ENCODE measurements at regions not wholly inside any gene's neighbourhood (a gene's known extent, or its start where the extent isn't known, plus 50 kb on each side); places are given as distances from the start of the nearest gene placed in this dataset.

- no TSS peak for BruUV-seq (replicated peaks)
- no peak for FAIRE-seq
These were observed 313.8 kb downstream of the S1PR1 start for GRCh38 chr1:101550581-101550980.

More at GRCh38 chr1:101550581-101550980, 313.8 kb downstream of the S1PR1 start:
- H3K9me1 ChIP-seq (replicated peaks; ENCODE audit: control insufficient read depth, extremely low read depth, insufficient read depth, low read length), result no peaks in the 10 kb centered on the region
- POLR2A ChIA-PET, result no interaction called here
- dilution Hi-C loops (cut with MboI; ENCODE audit: extremely low pct_ligation_motif_present, low sequenced_read_pairs) (no loop called here), intact Hi-C loops (cut with micrococcal nuclease) (no loop called here)
- no peaks in the 10 kb centered on the region for H3K9me3 ChIP-seq (replicated peaks; ENCODE audit: control insufficient read depth, insufficient read depth, low read length)
- no peak overlapping the region for H3K27ac ChIP-seq (ENCODE audit: insufficient read depth, low read depth, low read length)
- no peak for DNase-seq (ENCODE audit: low read depth, low spot score)
- H3K4me1 ChIP-seq (ENCODE audit: control insufficient read depth, extremely low read depth, insufficient read depth, low read length), result no peaks in the 10 kb centered on the region
- H3K9ac ChIP-seq (replicated peaks; ENCODE audit: extremely low read depth, insufficient read depth, low read length), result no peak overlapping the region
- H2AFZ ChIP-seq (ENCODE audit: low read depth, low read length), result no peak overlapping the region
- TF ChIP-seq CTCF (IDR thresholded peaks at IDR 0.05; ENCODE audit: extremely low read depth in 1 of 2, insufficient read depth in 1 of 2, low read depth in 1 of 2, low read length in 2 of 2) (no peak), FOS (IDR thresholded peaks at IDR 0.05; ENCODE audit: borderline replicate concordance, insufficient read depth, low read length) (no peak), JUN (IDR thresholded peaks at IDR 0.05; ENCODE audit: borderline replicate concordance, insufficient read depth, insufficient read length, low read depth) (no peak), POLR2AphosphoS5 (IDR thresholded peaks at IDR 0.05; ENCODE audit: insufficient read depth, low read depth, low read length) (no peak), EZH2 (IDR thresholded peaks at IDR 0.05; ENCODE audit: borderline replicate concordance, low read depth, low read length, severe bottlenecking) (no peak), GATA2 (IDR thresholded peaks at IDR 0.05; ENCODE audit: insufficient read depth, insufficient read length, low read depth, low read length) (no peak), MYC (IDR thresholded peaks at IDR 0.05; ENCODE audit: low read depth, low read length) (no peak), MAX (IDR thresholded peaks at IDR 0.05; ENCODE audit: insufficient read depth, insufficient read length) (no peak), POLR2A (IDR thresholded peaks at IDR 0.05; ENCODE audit: low read depth, low read length) (no peak)
- no peak overlapping the region for H3K4me3 ChIP-seq (replicated peaks in 1 of 3; ENCODE audit: insufficient read depth in 1 of 3, low read depth in 1 of 3, low read length in 3 of 3)
- H4K20me1 ChIP-seq (replicated peaks; ENCODE audit: control insufficient read depth, extremely low read depth, insufficient read depth, low read length), result no peaks in the 10 kb centered on the region
- no peaks in the 10 kb centered on the region for H3K79me2 ChIP-seq (ENCODE audit: control insufficient read depth, insufficient read depth, low read length)
- peaks cover 0 to 2% of the 10 kb centered on the region in 2 experiments for H3K27me3 ChIP-seq (ENCODE audit: control insufficient read depth in 2 of 2, insufficient read depth in 2 of 2, low read length in 2 of 2)
- no peaks in the 10 kb centered on the region for H3K36me3 ChIP-seq (ENCODE audit: control insufficient read depth in 2 of 2, extremely low read depth in 1 of 2, insufficient read depth in 2 of 2, low read length in 2 of 2)
- CTCF ChIA-PET, result interaction anchor here (0.7 to 1.9 kb wide), 2 partner anchors 10 to 65 kb away, joined by 3 to 10 read pairs; no protein-coding TSS in a partner anchor
- H3K4me2 ChIP-seq (ENCODE audit: insufficient read depth, low read length), result no peak overlapping the region
